ENCODE measurements at regions not wholly inside any gene's neighbourhood (a gene's known extent, or its start where the extent isn't known, plus 50 kb on each side); places are given as distances from the start of the nearest gene placed in this dataset.

- TF ChIP-seq FOXA2 (IDR thresholded peaks at IDR 0.05) (no peak), SP1 (IDR thresholded peaks at IDR 0.05) (no peak), YY1 (IDR thresholded peaks at IDR 0.05) (no peak), ATF3 (IDR thresholded peaks at IDR 0.05) (no peak), TAF1 (conservative IDR thresholded peaks at IDR 0.05) (no peak), ZBTB33 (IDR thresholded peaks at IDR 0.05) (no peak), REST (IDR thresholded peaks at IDR 0.05) (no peak), CTCF (IDR thresholded peaks at IDR 0.05; ENCODE audit: low read depth, low read length, missing input control) (no peak), EGR1 (IDR thresholded peaks at IDR 0.05; ENCODE audit: low read depth in 2 of 2) (no peak), HNF4G (IDR thresholded peaks at IDR 0.05) (no peak), FOXA1 (IDR thresholded peaks at IDR 0.05) (no peak), RAD21 (IDR thresholded peaks at IDR 0.05) (no peak), GABPA (IDR thresholded peaks at IDR 0.05 in 1 of 2, conservative IDR thresholded peaks at IDR 0.05 in 1 of 2) (no peak), RXRA (IDR thresholded peaks at IDR 0.05) (no peak), HNF4A (conservative IDR thresholded peaks at IDR 0.05) (no peak), JUND (IDR thresholded peaks at IDR 0.05) (no peak)
- DNase-seq (ENCODE audit: low spot score): no peak
- Histone ChIP-seq H3K9ac (ENCODE audit: low read depth in 1 of 2, low read length in 2 of 2) (no peak overlapping the region), H3K36me3 (ENCODE audit: control insufficient read depth in 4 of 4, insufficient read depth in 3 of 4, low read depth in 1 of 4, low read length in 3 of 4) (no peaks in the 10 kb centered on the region), H3K4me3 (ENCODE audit: low read depth in 1 of 3, low read length in 3 of 3) (no peak overlapping the region), H3K4me1 (ENCODE audit: control insufficient read depth in 4 of 4, insufficient read depth in 4 of 4, low read length in 3 of 4) (no peaks in the 10 kb centered on the region), H3K9me3 (ENCODE audit: control insufficient read depth in 4 of 4, low read length in 3 of 4) (peaks cover 0 to 5% (median 2%) of the 10 kb centered on the region in 4 donors), H3K27ac (ENCODE audit: low read depth in 1 of 2, low read length in 2 of 2) (no peak overlapping the region), H3K27me3 (ENCODE audit: control insufficient read depth in 4 of 4, insufficient read depth in 4 of 4, low read length in 3 of 4) (no peaks in the 10 kb centered on the region)
- WGBS: 95% methylated on average over 2 of the region's 2 CpGs
Measured at GRCh38 chrX:67384403-67384802, 159.4 kb upstream of the AR start.

- Histone ChIP-seq H3K9ac (ENCODE audit: low read depth in 1 of 2, low read length in 2 of 2) (no peak overlapping the region), H3K4me3 (ENCODE audit: low read depth in 1 of 3, low read length in 3 of 3) (no peak overlapping the region), H3K4me1 (ENCODE audit: control insufficient read depth in 4 of 4, insufficient read depth in 4 of 4, low read length in 3 of 4) (no peaks in the 10 kb centered on the region), H3K27ac (ENCODE audit: low read depth in 1 of 2, low read length in 2 of 2) (no peak overlapping the region), H3K27me3 (ENCODE audit: control insufficient read depth in 4 of 4, insufficient read depth in 4 of 4, low read length in 3 of 4) (no peaks in the 10 kb centered on the region), H3K9me3 (ENCODE audit: control insufficient read depth in 4 of 4, low read length in 3 of 4) (no peaks in the 10 kb centered on the region), H3K36me3 (ENCODE audit: control insufficient read depth in 4 of 4, insufficient read depth in 3 of 4, low read depth in 1 of 4, low read length in 3 of 4) (no peaks in the 10 kb centered on the region)
- DNase-seq (ENCODE audit: low spot score): no peak
- WGBS: 94% methylated on average over 19 of the region's 19 CpGs
- TF ChIP-seq ZBTB33 (IDR thresholded peaks at IDR 0.05) (no peak), RXRA (IDR thresholded peaks at IDR 0.05) (no peak), FOXA1 (IDR thresholded peaks at IDR 0.05) (no peak), CTCF (IDR thresholded peaks at IDR 0.05; ENCODE audit: low read depth, low read length, missing input control) (no peak), YY1 (IDR thresholded peaks at IDR 0.05) (no peak)
Measured at GRCh38 chrX:67408423-67409079, 135.3 kb upstream of the AR start.
